HK-2 (cell line): ENCODE measurements at regions not wholly inside any gene's neighbourhood (a gene's known extent, or its start where the extent isn't known, plus 50 kb on each side); places are given as distances from the start of the nearest gene placed in this dataset.
"Not testable (repeated sequence)": the region's sequence is repeated elsewhere in the genome, so short reads cannot be mapped to it uniquely, and the experiment has no call there.

Experiments
- DNase-seq: peaks from one replicate; pipeline ENCODE4 v3.0.0-alpha.2; 2018; ENCODE audit not compliant: unreplicated experiment

- DNase-seq, result no peak
Measured at GRCh38 chr9:107587191-107587963, 97.8 kb upstream of the KLF4 start.

GRCh38 chr9:107586493-107586892, 96.9 kb upstream of the KLF4 start:
- DNase-seq, result no peak

- no peak for DNase-seq
Measured at GRCh38 chr9:107585465-107585864, 95.9 kb upstream of the KLF4 start.

GRCh38 chr9:107584944-107585343, 95.4 kb upstream of the KLF4 start:
- no peak for DNase-seq

- DNase-seq, result no peak
Measured at GRCh38 chr9:107584186-107584585, 94.6 kb upstream of the KLF4 start.

DNA sequence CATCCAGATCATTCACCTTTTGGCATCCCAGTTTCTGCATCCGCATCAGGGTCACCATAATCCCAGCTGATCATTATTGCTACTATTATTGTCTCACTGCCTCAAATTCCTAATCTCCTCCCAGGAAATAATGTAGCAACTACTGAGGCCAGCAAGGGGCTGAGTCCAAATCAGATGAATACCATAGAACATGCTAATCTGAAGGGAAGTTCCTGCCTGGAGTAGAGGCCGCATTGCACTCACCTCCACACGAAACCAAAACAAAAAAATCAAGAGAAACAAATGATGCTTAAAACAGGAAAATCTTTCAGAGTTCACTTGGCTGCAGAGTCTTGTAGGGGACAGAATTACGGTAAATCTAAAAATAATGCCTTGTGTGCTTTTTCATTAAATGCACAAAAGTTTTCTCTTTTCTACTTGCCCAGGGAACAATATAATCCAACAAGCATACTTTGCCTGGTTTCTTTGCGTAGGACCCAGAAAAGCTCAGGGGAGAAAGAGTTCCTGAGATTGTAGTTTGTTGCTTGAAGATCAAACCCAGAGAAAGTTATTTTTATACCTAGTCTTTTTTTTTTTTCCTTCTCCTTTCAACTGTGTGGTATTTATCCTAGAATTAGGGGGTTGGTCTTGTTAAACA, 87.7 kb upstream of the KLF4 start:
- no peak for DNase-seq

DNA sequence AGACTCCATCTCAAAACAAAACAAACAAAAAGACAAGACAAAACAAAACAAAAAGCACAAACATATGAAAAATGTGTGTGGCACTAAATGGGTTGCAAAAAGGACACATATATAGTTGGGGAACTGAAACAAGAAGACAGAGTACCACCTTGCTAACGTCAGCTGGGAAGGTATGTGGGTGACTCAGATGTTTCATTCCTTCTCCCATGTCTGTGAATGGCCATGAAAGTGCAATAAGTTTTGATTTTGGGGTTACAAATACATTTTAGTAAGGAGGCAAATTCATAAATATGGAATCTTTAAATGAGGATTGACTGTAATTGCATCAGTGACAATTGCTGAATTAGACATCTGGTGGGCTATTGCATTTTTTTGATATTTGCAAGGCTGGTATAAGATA, 81.6 kb upstream of the KLF4 start:
- no peak for DNase-seq

DNA sequence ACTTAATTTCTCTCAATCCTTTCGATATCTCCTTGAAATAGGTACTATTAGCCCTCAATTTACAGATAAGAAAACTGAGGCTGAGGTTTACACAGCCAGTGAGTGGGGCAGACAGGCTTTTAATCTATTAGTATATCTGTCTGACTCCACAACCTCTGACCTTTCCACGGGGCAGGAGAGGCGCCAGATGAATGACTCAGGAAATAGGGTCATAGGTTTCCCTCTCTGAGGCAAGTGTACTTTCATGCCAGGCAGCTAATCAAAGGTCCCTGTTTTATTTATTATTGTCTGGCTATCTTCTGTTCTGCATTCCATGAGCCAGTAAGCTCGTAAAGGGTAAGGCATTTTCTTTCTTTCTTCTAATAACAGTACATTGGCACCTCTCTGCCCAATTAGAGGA, 79.6 kb upstream of the KLF4 start:
- no peak for DNase-seq

GRCh38 chr9:107568406-107568805, 78.8 kb upstream of the KLF4 start:
- DNase-seq, result not testable (repeated sequence)

DNA sequence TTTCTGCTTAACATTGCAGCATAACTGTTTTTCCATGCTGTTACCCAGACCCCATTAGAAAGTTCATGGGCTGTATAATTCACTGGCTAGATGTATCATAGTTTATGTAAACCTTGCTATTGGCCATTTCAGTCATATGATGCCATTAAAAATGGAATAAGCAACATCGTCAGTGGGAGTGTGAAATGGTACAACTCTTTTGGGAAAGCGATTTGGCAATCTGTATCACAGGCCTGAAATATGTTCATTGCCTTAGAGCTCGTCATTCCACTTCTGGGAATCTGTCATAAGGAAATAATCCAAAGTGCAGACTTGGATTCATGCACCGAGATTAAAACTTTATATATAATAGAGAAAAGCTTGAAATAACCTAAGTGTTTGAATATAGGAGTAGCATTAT, 77.9 kb upstream of the KLF4 start:
- no peak for DNase-seq

DNA sequence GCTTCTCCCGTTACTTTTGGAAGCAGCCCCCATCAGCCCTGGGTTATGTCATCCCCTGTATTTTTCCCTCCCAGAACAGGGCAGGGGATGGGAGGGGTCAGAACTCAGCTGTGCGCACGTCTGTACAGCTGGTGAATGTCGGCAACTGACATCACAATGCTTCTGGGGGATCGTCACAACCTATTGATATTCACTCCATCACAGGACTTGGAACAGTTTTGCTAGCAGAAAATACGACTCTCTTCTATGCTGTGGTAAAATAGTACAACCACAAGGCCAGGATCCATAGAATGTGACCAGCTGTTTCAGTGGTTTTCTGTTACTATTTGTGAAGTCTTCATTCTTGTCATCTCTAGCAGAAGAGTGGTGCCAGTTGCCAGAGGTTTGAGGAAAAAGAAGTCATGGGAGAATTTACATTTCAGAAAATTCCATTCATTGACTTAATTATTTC, 77.1 kb upstream of the KLF4 start:
- DNase-seq, result no peak

- DNase-seq, result no peak
Measured at GRCh38 chr9:107562798-107563197, 73.2 kb upstream of the KLF4 start.

DNA sequence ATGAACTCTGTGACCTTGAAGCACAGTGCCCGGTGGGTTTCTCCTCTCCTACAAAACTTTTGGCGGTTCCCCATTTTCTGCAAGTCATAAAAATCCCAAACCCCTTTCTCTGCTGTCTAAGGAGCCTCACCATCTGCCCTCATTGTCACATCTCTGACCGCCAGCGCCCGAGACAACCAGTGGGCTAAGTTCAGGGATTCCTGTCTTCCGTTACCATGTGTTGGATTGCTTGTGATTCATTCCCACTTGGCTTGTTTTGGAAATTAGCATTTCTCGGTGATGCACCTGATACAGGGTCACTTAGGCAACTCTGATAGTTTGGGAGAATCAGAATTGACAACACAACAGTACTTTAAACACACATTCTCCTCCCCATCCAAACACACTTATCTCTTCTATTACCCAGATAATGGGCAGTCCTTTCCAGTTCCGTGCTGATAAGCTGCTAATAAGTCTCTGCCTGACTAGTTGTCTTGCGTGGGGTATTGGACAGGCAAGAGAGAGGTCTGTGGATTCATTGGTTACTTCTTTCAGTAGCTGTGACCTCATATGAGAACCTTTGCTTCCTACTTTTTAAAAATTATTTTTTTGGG, 70.0 kb upstream of the KLF4 start:
- DNase-seq, result no peak

DNA sequence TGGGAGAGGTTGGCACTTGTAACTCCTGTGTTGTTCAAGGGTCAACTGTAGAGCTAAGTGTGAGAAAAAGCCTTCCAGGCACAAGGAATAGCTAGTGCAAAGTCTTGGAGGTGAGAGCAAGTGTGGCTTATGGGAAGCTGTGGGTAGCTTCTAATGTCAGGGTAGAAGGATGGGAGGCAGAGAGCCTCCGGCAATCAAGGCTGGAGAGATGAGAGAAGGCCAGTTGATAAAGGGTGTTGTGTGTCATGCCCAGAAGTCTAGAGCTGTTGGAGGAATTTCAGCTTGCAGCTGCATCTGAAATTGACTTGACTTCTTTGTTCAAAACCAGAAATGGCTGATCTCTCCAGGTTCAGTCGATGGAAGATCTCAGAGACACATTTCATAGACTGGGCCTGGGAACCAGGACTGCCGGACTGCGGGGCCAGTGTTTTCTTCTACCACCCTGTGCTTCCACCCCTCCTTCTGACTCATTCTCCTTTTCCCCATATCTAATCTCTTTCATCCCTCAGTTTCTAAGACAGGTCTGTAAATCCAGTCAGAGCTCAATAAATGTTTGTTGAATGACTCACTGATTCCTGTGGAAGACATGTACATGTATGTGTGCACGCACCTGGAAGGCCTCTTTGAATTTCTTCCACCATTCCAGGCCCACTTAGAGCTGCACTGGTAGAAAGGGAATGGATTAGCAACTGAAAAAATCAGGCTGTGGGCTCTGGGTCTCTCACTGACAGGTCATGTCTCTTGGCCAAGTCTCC, 67.8 kb upstream of the KLF4 start:
- DNase-seq, result no peak

DNA sequence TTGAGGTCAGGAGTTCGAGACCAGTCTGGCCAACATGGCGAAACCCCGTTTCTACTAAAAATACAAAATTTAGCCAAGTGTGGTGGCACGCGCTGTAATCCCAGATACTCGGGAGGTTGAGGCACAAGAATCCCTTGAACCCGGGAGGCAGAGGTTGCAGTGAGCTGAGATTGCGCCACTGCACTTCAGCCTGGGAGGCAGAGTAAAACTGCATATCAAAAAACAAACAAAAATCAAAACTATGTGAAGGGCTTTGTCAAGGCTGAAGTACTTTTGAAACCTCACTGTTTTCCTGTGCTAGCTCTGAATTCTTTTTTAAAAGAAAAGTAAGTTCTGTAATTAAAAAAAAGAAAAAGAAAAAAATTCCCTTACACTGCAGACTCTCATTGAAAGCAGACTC, 65.1 kb upstream of the KLF4 start:
- DNase-seq, result no peak

- peak; percentile 1 for DNase-seq
Measured at GRCh38 chr9:107548298-107549142, 59.0 kb upstream of the KLF4 start.

DNA sequence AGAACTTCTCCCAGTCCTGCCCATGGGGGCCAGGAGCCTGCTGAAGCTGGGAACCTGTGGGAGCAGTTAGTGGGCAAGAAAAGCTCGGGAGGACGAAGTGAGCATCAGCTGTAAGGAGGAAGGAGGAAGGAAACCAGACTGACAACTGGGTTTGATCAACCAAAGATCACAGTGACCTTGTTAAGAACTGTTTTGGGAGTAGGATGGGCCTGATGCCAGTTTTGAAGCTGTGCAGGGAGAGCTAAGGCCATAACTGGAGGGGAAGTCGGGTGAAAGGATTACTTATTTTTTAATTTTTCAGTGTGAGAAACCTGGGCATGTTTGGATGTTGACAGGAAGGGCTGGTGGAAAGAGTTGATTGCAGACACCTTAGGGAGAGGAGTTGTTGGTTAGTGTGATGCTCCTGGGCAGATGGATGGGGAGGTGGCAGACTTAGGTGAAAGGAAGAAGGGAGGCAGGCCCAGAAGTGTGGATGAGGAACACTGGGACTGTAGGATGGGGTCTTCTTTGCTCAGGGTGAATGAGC, 58.3 kb upstream of the KLF4 start:
- DNase-seq, result no peak

- DNase-seq, result no peak
Measured at GRCh38 chr9:107547303-107547702, 57.7 kb upstream of the KLF4 start.

DNA sequence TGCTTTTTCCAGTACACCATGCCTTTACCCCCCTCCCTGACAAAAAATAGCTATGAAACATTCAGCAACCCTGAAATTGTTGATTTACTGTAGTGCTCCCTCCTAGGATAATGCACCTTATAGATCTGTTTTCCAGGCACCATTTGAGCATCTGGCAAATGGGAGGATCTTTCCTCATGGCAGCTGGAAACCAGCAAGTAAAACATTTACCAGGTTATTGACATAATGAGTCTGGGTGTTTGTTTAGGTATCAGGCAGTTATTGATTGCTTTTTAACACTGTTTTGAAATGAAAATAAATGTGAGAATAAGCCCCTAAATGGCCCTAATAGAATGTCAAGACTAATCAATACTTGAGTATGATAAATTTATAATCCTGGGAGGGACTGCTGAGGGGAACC, 57.3 kb upstream of the KLF4 start:
- DNase-seq, result no peak

GRCh38 chr9:107545036-107545435, 55.5 kb upstream of the KLF4 start:
- DNase-seq, result no peak
